MM.1S (cell line): ENCODE measurements at regions not wholly inside any gene's neighbourhood (a gene's known extent, or its start where the extent isn't known, plus 50 kb on each side); places are given as distances from the start of the nearest gene placed in this dataset.

Source experiments
- DNase-seq: peaks from one replicate; pipeline ENCODE4 v3.0.0-alpha.2; 2015
- H2AFZ ChIP-seq: fragments of 300-600 bp; sonication (generic); 2 replicates; pipeline ENCODE4 v1.6.0; 2016; ENCODE audit warnings: antibody characterized with exemption, low read length
- H3F3A ChIP-seq: fragments of 300-600 bp; sonication (generic); 2 replicates; pipeline ENCODE4 v1.6.1; 2016; ENCODE audit warnings: mild to moderate bottlenecking, antibody characterized with exemption, low read length, moderate library complexity, mixed read lengths; ENCODE audit not compliant: insufficient read depth
- H3K27ac ChIP-seq: fragments of 300-600 bp; sonication (generic); 2 replicates; pipeline ENCODE4 v1.5.1; 2016; ENCODE audit warnings: mild to moderate bottlenecking, low read length
- H3K27me3 ChIP-seq: fragments of 300-600 bp; sonication (generic); replicated peaks from 2 replicates; pipeline ENCODE4 v1.6.0; 2016; ENCODE audit warnings: low read length; ENCODE audit not compliant: insufficient read depth
- H3K36me3 ChIP-seq: fragments of 300-600 bp; sonication (generic); replicated peaks from 2 replicates; pipeline ENCODE4 v1.6.1; 2016; ENCODE audit warnings: mild to moderate bottlenecking, low read length, mixed read lengths; ENCODE audit not compliant: insufficient read depth
- H3K4me1 ChIP-seq: fragments of 300-600 bp; sonication (generic); 2 replicates; pipeline ENCODE4 v1.6.1; 2016; ENCODE audit warnings: low read length, mixed read lengths
- H3K4me2 ChIP-seq: fragments of 300-600 bp; sonication (generic); 2 replicates; pipeline ENCODE4 v1.6.0; 2016; ENCODE audit warnings: low read depth, low read length
- H3K4me3 ChIP-seq: fragments of 300-600 bp; sonication (generic); 2 replicates; pipeline ENCODE4 v1.5.1; 2016; ENCODE audit warnings: low read length, mixed read lengths
- H3K79me2 ChIP-seq: fragments of 300-600 bp; sonication (generic); 2 replicates; pipeline ENCODE4 v1.6.1; 2016; ENCODE audit warnings: mixed run types, low read length, mixed read lengths
- H3K9ac ChIP-seq: fragments of 300-600 bp; sonication (generic); 2 replicates; pipeline ENCODE4 v1.6.1; 2016; ENCODE audit warnings: low read length, mixed read lengths
- H3K9me2 ChIP-seq: fragments of 300-600 bp; sonication (generic); replicated peaks from 2 replicates; pipeline ENCODE4 v1.6.1; 2016; ENCODE audit warnings: mild to moderate bottlenecking, low read length, mixed read lengths; ENCODE audit not compliant: insufficient read depth
- H3K9me3 ChIP-seq: fragments of 300-600 bp; sonication (generic); replicated peaks from 2 replicates; pipeline ENCODE4 v1.6.1; 2016; ENCODE audit warnings: mild to moderate bottlenecking, low read length, mixed read lengths; ENCODE audit not compliant: insufficient read depth
- H4K20me1 ChIP-seq: fragments of 300-600 bp; sonication (generic); 2 replicates; pipeline ENCODE4 v1.6.1; 2016; ENCODE audit warnings: mild to moderate bottlenecking, low read length, moderate library complexity, mixed read lengths; ENCODE audit not compliant: insufficient read depth
- CTCF ChIP-seq: fragments of 300-600 bp; sonication (generic); IDR thresholded peaks from 2 replicates; pipeline ENCODE4 v1.5.1; 2016; ENCODE audit warnings: antibody characterized with exemption, low read length, mixed read lengths
- EZH2 ChIP-seq: fragments of 300-600 bp; sonication (generic); optimal IDR thresholded peaks from 2 replicates; pipeline ENCODE3; 2017; ENCODE audit warnings: low read depth, mild to moderate bottlenecking, antibody characterized with exemption, low read length, mixed read lengths
- EZH2phosphoT487 ChIP-seq: fragments of 300-600 bp; sonication (generic); IDR thresholded peaks from 2 replicates; pipeline ENCODE4 v1.6.1; 2018; ENCODE audit warnings: antibody characterized with exemption, low read length

DNA sequence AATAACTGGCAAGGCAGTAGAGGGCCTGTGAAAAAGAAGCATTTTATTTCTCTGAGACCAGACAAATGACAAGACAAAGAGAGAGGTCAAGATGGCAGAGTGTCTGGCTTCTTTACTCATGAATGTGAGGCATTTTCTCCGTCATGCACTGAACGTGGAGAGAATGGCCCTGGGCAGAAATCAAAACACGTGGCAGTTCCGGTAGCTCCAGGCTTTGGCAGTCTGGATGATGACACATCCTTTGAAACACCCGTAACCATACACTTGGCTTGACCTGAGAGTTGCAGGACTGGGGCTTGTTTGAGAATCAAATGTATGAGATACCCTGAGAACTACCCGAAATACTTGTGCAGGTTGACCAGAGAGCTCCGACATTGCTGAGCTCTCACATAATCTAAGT, 537.6 kb downstream of the ACTR3B start:
- no peaks in the 10 kb centered on the region for H3K27me3 ChIP-seq
- no peaks in the 10 kb centered on the region for H3K9me2 ChIP-seq
- H3F3A ChIP-seq, result no peaks in the 10 kb centered on the region
- no peak overlapping the region for H2AFZ ChIP-seq
- H3K4me3 ChIP-seq, result no peak overlapping the region
- no peaks in the 10 kb centered on the region for H3K9me3 ChIP-seq
- H3K27ac ChIP-seq, result no peak overlapping the region
- H4K20me1 ChIP-seq, result no peaks in the 10 kb centered on the region
- no peak for DNase-seq
- H3K9ac ChIP-seq, result no peak overlapping the region
- H3K4me2 ChIP-seq, result no peak overlapping the region
- TF ChIP-seq EZH2phosphoT487 (no peak), EZH2 (no peak), CTCF (no peak)
- H3K4me1 ChIP-seq, result no peaks in the 10 kb centered on the region
- H3K36me3 ChIP-seq, result no peaks in the 10 kb centered on the region
- H3K79me2 ChIP-seq, result no peaks in the 10 kb centered on the region

GRCh38 chr7:153301936-153302335, 542.4 kb downstream of the ACTR3B start:
- DNase-seq, result no peak
- no peak for TF ChIP-seq EZH2
- no peak for TF ChIP-seq EZH2phosphoT487
- no peak for TF ChIP-seq CTCF
- H2AFZ ChIP-seq, result no peak overlapping the region

DNA sequence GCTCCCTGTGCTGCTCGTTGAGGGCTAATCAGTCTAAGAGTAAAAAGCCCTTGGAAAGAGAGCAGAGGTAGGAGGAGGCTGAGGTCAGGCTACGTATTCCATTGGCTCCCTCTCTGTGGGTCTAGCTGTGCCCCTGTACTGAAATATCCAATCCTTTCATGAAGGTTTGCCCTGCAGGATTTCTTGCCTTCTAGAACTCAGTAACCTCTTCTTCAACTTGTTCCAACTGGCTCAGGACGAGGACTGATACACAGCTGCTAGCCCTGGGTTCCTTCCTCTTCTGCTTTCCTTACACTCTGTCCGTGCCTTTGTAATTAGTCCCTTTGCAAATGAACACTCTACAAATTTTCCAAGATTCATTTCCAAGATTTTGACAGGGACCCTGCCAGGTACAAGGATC, 560.5 kb downstream of the ACTR3B start:
- no peaks in the 10 kb centered on the region for H3K36me3 ChIP-seq
- H3K4me1 ChIP-seq, result no peaks in the 10 kb centered on the region
- DNase-seq, result no peak
- no peaks in the 10 kb centered on the region for H3K9me2 ChIP-seq
- H3K9me3 ChIP-seq, result no peaks in the 10 kb centered on the region
- H3K27me3 ChIP-seq, result no peaks in the 10 kb centered on the region
- H3K79me2 ChIP-seq, result no peaks in the 10 kb centered on the region
- TF ChIP-seq EZH2phosphoT487 (no peak), CTCF (no peak), EZH2 (no peak)
- no peak overlapping the region for H3K9ac ChIP-seq
- no peaks in the 10 kb centered on the region for H4K20me1 ChIP-seq
- H2AFZ ChIP-seq, result no peak overlapping the region
- no peak overlapping the region for H3K4me2 ChIP-seq
- no peaks in the 10 kb centered on the region for H3F3A ChIP-seq
- H3K4me3 ChIP-seq, result no peak overlapping the region
- H3K27ac ChIP-seq, result no peak overlapping the region

More at GRCh38 chr7:153301936-153302335, 542.4 kb downstream of the ACTR3B start:
- H3K36me3 ChIP-seq, result no peaks in the 10 kb centered on the region
- no peak overlapping the region for H3K4me3 ChIP-seq
- H3F3A ChIP-seq, result no peaks in the 10 kb centered on the region
- H3K79me2 ChIP-seq, result no peaks in the 10 kb centered on the region
- H3K9me3 ChIP-seq, result no peaks in the 10 kb centered on the region
- no peak overlapping the region for H3K9ac ChIP-seq
- no peaks in the 10 kb centered on the region for H3K4me1 ChIP-seq
- no peaks in the 10 kb centered on the region for H4K20me1 ChIP-seq
- no peak overlapping the region for H3K4me2 ChIP-seq
- H3K9me2 ChIP-seq, result no peaks in the 10 kb centered on the region
- H3K27me3 ChIP-seq, result no peaks in the 10 kb centered on the region
- no peak overlapping the region for H3K27ac ChIP-seq
